ENCODE measurements at regions not wholly inside any gene's neighbourhood (a gene's known extent, or its start where the extent isn't known, plus 50 kb on each side); places are given as distances from the start of the nearest gene placed in this dataset.
"Not testable (repeated sequence)": the region's sequence is repeated elsewhere in the genome, so short reads cannot be mapped to it uniquely, and the experiment has no call there.

- Histone ChIP-seq H3K4me3 (ENCODE audit: low read depth in 1 of 3, low read length in 3 of 3) (peak overlapping the region in 1 of 3 donors; percentile 17), H3K4me1 (ENCODE audit: control insufficient read depth in 4 of 4, insufficient read depth in 4 of 4, low read length in 3 of 4) (peaks cover under 1 to 14% (median 10%) of the 10 kb centered on the region in 4 donors), H3K27ac (ENCODE audit: low read depth in 1 of 2, low read length in 2 of 2) (peak overlapping the region; percentile 64 to 81)
- peak; percentile 76 for TF ChIP-seq ATF3 (IDR thresholded peaks at IDR 0.05)
- H3K9ac ChIP-seq (ENCODE audit: low read depth in 1 of 2, low read length in 2 of 2); H3K36me3 ChIP-seq (ENCODE audit: control insufficient read depth in 4 of 4, insufficient read depth in 3 of 4, low read depth in 1 of 4, low read length in 3 of 4); DNase-seq (ENCODE audit: low spot score); H3K27me3 ChIP-seq (ENCODE audit: control insufficient read depth in 4 of 4, insufficient read depth in 4 of 4, low read length in 3 of 4); H3K9me3 ChIP-seq (ENCODE audit: control insufficient read depth in 4 of 4, low read length in 3 of 4): not testable (repeated sequence)
- WGBS: 33% methylated on average over 1 of the region's 1 CpG
Measured at GRCh38 chr1:121511876-121512275, 327.1 kb downstream of the SRGAP2C start.

GRCh38 chr1:121515235-121515634 is 330.5 kb downstream of the SRGAP2C start:
- H3K27ac ChIP-seq (ENCODE audit: low read depth in 1 of 2, low read length in 2 of 2): no peak overlapping the region
- DNase-seq (ENCODE audit: low spot score): no peak
- no peaks in the 10 kb centered on the region for H3K27me3 ChIP-seq (ENCODE audit: control insufficient read depth in 4 of 4, insufficient read depth in 4 of 4, low read length in 3 of 4)
- peaks cover 0 to 3% (median 0%) of the 10 kb centered on the region in 4 donors for H3K9me3 ChIP-seq (ENCODE audit: control insufficient read depth in 4 of 4, low read length in 3 of 4)
- H3K9ac ChIP-seq (ENCODE audit: low read depth in 1 of 2, low read length in 2 of 2): no peak overlapping the region
- H3K36me3 ChIP-seq (ENCODE audit: control insufficient read depth in 4 of 4, insufficient read depth in 3 of 4, low read depth in 1 of 4, low read length in 3 of 4): no peaks in the 10 kb centered on the region
- 97% methylated on average over 2 of the region's 2 CpGs for WGBS
- TF ChIP-seq EGR1 (IDR thresholded peaks at IDR 0.05; ENCODE audit: low read depth in 2 of 2): no peak
- no peak for TF ChIP-seq JUND (IDR thresholded peaks at IDR 0.05)
- no peak overlapping the region for H3K4me3 ChIP-seq (ENCODE audit: low read depth in 1 of 3, low read length in 3 of 3)
- H3K4me1 ChIP-seq (ENCODE audit: control insufficient read depth in 4 of 4, insufficient read depth in 4 of 4, low read length in 3 of 4): peaks cover 4 to 37% (median 26%) of the 10 kb centered on the region in 4 donors

GRCh38 chr1:121516234-121516967 is 331.6 kb downstream of the SRGAP2C start:
- no peak for DNase-seq (ENCODE audit: low spot score)
- WGBS: 57% methylated on average over 8 of the region's 8 CpGs
- no peak overlapping the region for H3K9ac ChIP-seq (ENCODE audit: low read depth in 1 of 2, low read length in 2 of 2)
- peak overlapping the region in 1 of 2 donors; percentile 57 for H3K27ac ChIP-seq (ENCODE audit: low read depth in 1 of 2, low read length in 2 of 2)
- H3K27me3 ChIP-seq (ENCODE audit: control insufficient read depth in 4 of 4, insufficient read depth in 4 of 4, low read length in 3 of 4): no peaks in the 10 kb centered on the region
- H3K9me3 ChIP-seq (ENCODE audit: control insufficient read depth in 4 of 4, low read length in 3 of 4): no peaks in the 10 kb centered on the region
- peaks cover 7 to 41% (median 31%) of the 10 kb centered on the region in 4 donors for H3K4me1 ChIP-seq (ENCODE audit: control insufficient read depth in 4 of 4, insufficient read depth in 4 of 4, low read length in 3 of 4)
- peak; percentile 13 for TF ChIP-seq YY1 (IDR thresholded peaks at IDR 0.05)
- TF ChIP-seq RXRA (IDR thresholded peaks at IDR 0.05): peak in 1 of 2 donors; percentile 33
- no peak for TF ChIP-seq TAF1 (conservative IDR thresholded peaks at IDR 0.05)
- TF ChIP-seq MAX (IDR thresholded peaks at IDR 0.05): peak; percentile 14
- H3K4me3 ChIP-seq (ENCODE audit: low read depth in 1 of 3, low read length in 3 of 3): no peak overlapping the region
- H3K36me3 ChIP-seq (ENCODE audit: control insufficient read depth in 4 of 4, insufficient read depth in 3 of 4, low read depth in 1 of 4, low read length in 3 of 4): no peaks in the 10 kb centered on the region

GRCh38 chr1:121517586-121518230 is 332.9 kb downstream of the SRGAP2C start:
- Histone ChIP-seq H3K4me1 (ENCODE audit: control insufficient read depth in 4 of 4, insufficient read depth in 4 of 4, low read length in 3 of 4) (peaks cover 7 to 53% (median 38%) of the 10 kb centered on the region in 4 donors), H3K9ac (ENCODE audit: low read depth in 1 of 2, low read length in 2 of 2) (peak overlapping the region in 1 of 2 donors; percentile 87), H3K36me3 (ENCODE audit: control insufficient read depth in 4 of 4, insufficient read depth in 3 of 4, low read depth in 1 of 4, low read length in 3 of 4) (no peaks in the 10 kb centered on the region), H3K4me3 (ENCODE audit: low read depth in 1 of 3, low read length in 3 of 3) (no peak overlapping the region), H3K27ac (ENCODE audit: low read depth in 1 of 2, low read length in 2 of 2) (peak overlapping the region; percentile 42 to 59), H3K27me3 (ENCODE audit: control insufficient read depth in 4 of 4, insufficient read depth in 4 of 4, low read length in 3 of 4) (no peaks in the 10 kb centered on the region), H3K9me3 (ENCODE audit: control insufficient read depth in 4 of 4, low read length in 3 of 4) (no peaks in the 10 kb centered on the region)
- WGBS: 34% methylated on average over 9 of the region's 9 CpGs
- DNase-seq (ENCODE audit: low spot score): no peak
- peak; percentile 83 for TF ChIP-seq YY1 (IDR thresholded peaks at IDR 0.05)
- TF ChIP-seq FOXA1 (IDR thresholded peaks at IDR 0.05): no peak
- TF ChIP-seq RXRA (IDR thresholded peaks at IDR 0.05): peak; percentile 49 to 71
- no peak for TF ChIP-seq ATF3 (IDR thresholded peaks at IDR 0.05)
- peak in 1 of 2 donors; percentile 53 for TF ChIP-seq HNF4A (conservative IDR thresholded peaks at IDR 0.05)
- peak; percentile 18 for TF ChIP-seq SP1 (IDR thresholded peaks at IDR 0.05)
- peak; percentile 18 for TF ChIP-seq FOXA2 (IDR thresholded peaks at IDR 0.05)
- TF ChIP-seq JUND (IDR thresholded peaks at IDR 0.05): peak in 1 of 2 donors; percentile 28
